ENCODE measurements at regions not wholly inside any gene's neighbourhood (a gene's known extent, or its start where the extent isn't known, plus 50 kb on each side); places are given as distances from the start of the nearest gene placed in this dataset.
A peak's percentile ranks its signal among the peaks of the same experiment; 100 is the strongest.

DNA sequence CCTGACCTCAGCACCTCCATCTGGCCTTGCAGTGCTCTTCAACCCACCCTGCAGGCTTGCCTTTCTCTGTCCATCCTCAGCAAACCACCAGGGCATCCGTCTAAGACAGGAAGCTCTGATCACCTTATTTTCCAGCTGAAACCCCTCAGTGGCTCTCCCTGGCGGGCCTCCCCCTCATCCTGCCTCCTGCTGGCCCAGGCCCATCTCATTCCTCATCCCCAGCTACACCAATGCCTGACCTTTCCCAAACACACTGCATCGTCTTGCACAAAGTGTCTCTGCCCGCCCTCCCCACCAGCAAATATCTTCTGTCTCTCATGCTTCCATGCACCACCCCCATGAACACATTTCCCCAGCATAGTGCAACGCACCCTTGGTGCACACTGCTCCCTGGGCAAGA is 205.0 kb downstream of the TOMM20 start:
- 90% methylated on average over 5 of the region's 5 CpGs for WGBS (ENCODE audit: insufficient coverage)
- no peaks in the 10 kb centered on the region for H3K79me2 ChIP-seq (ENCODE audit: insufficient read depth, low read length)
- no peaks in the 10 kb centered on the region for H3K36me3 ChIP-seq (replicated peaks in 1 of 2; ENCODE audit: control insufficient read depth in 1 of 2, insufficient read depth in 2 of 2, low read length in 2 of 2)
- H4K20me1 ChIP-seq (ENCODE audit: insufficient read depth, low read length): no peaks in the 10 kb centered on the region
- no peaks in the 10 kb centered on the region for H3K27me3 ChIP-seq (ENCODE audit: control insufficient read depth in 2 of 2, insufficient read depth in 2 of 2, low read length in 2 of 2)
- H3K9ac ChIP-seq (ENCODE audit: insufficient read depth, low read length, poor library complexity, severe bottlenecking): no peak overlapping the region
- H3K4me2 ChIP-seq (replicated peaks; ENCODE audit: extremely low read depth, low read length, poor library complexity, severe bottlenecking): no peak overlapping the region
- H3K4me1 ChIP-seq (ENCODE audit: control insufficient read depth in 1 of 2, insufficient read depth in 2 of 2, low read length in 2 of 2): peaks cover 35 to 41% of the 10 kb centered on the region in 2 donors
- DNase-seq: no peak
- peaks cover 7 to 9% of the 10 kb centered on the region in 2 donors for H3K36me3 Mint-ChIP-seq
- TF ChIP-seq, protein P1, sequence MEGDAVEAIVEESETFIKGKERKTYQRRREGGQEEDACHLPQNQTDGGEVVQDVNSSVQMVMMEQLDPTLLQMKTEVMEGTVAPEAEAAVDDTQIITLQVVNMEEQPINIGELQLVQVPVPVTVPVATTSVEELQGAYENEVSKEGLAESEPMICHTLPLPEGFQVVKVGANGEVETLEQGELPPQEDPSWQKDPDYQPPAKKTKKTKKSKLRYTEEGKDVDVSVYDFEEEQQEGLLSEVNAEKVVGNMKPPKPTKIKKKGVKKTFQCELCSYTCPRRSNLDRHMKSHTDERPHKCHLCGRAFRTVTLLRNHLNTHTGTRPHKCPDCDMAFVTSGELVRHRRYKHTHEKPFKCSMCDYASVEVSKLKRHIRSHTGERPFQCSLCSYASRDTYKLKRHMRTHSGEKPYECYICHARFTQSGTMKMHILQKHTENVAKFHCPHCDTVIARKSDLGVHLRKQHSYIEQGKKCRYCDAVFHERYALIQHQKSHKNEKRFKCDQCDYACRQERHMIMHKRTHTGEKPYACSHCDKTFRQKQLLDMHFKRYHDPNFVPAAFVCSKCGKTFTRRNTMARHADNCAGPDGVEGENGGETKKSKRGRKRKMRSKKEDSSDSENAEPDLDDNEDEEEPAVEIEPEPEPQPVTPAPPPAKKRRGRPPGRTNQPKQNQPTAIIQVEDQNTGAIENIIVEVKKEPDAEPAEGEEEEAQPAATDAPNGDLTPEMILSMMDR (IDR thresholded peaks at IDR 0.05): no peak
- H3K4me1 Mint-ChIP-seq: peaks cover 59% of the 10 kb centered on the region
- H3K9me3 ChIP-seq (replicated peaks in 1 of 2; ENCODE audit: control insufficient read depth in 1 of 2, insufficient read depth in 1 of 2, low read length in 2 of 2): peaks cover 0 to 5% of the 10 kb centered on the region in 2 donors
- peaks cover 0 to 7% (median 4%) of the 10 kb centered on the region in 7 donors for H3K9me3 Mint-ChIP-seq
- H2AFZ ChIP-seq (ENCODE audit: insufficient read depth, low read depth, low read length, poor library complexity, severe bottlenecking): no peak overlapping the region
- H3K27ac Mint-ChIP-seq: peak overlapping the region in 3 of 7 donors; percentile 4 to 51 (median 17)
- H3K27ac ChIP-seq (ENCODE audit: low read depth in 1 of 2, low read length in 2 of 2): no peak overlapping the region
- H3K27me3 Mint-ChIP-seq (ENCODE audit: low read depth in 3 of 3): peaks cover 0 to 6% (median 4%) of the 10 kb centered on the region in 3 donors
- no peak overlapping the region for H3K4me3 ChIP-seq (replicated peaks in 1 of 3; ENCODE audit: low read depth in 2 of 3, low read length in 3 of 3)
- no peak overlapping the region for H3K4me3 Mint-ChIP-seq
- intact Hi-C loops (cut with micrococcal nuclease): loop anchor here in 1 of 2 donors (5.0 kb wide), 1 partner anchor 41 kb away; no protein-coding TSS in a partner anchor

DNA sequence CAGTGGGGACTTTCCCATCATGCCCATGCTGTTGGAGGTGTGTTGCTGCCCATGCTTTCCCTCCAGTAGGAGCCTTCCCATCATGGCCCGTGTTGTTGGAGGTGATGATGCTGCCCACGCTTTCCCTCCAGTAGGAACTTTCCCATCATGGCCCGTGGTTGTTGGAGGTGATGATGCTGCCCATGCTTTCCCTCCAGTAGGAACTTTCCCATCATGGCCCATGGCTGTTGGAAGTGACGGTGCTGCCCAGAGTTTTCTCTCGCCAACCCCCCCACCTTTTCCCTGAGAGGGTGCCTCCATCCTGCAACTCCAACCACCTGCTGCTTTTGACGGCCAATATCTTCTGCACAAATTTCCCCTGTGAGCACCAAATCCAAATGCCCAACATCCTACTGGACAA is 205.7 kb downstream of the TOMM20 start:
- Mint-ChIP-seq H3K9me3 (peaks cover 0 to 7% (median 4%) of the 10 kb centered on the region in 7 donors), H3K27ac (peak overlapping the region in 1 of 7 donors; percentile 31), H3K36me3 (peaks cover 7 to 8% of the 10 kb centered on the region in 2 donors), H3K4me3 (no peak overlapping the region), H3K4me1 (peaks cover 62% of the 10 kb centered on the region), H3K27me3 (ENCODE audit: low read depth in 3 of 3) (peaks cover 0 to 6% (median 4%) of the 10 kb centered on the region in 3 donors)
- Histone ChIP-seq H3K4me1 (ENCODE audit: control insufficient read depth in 1 of 2, insufficient read depth in 2 of 2, low read length in 2 of 2) (peaks cover 42 to 44% of the 10 kb centered on the region in 2 donors), H3K27me3 (ENCODE audit: control insufficient read depth in 2 of 2, insufficient read depth in 2 of 2, low read length in 2 of 2) (no peaks in the 10 kb centered on the region), H3K36me3 (replicated peaks in 1 of 2; ENCODE audit: control insufficient read depth in 1 of 2, insufficient read depth in 2 of 2, low read length in 2 of 2) (no peaks in the 10 kb centered on the region), H3K4me2 (replicated peaks; ENCODE audit: extremely low read depth, low read length, poor library complexity, severe bottlenecking) (no peak overlapping the region), H3K9ac (ENCODE audit: insufficient read depth, low read length, poor library complexity, severe bottlenecking) (no peak overlapping the region), H3K27ac (ENCODE audit: low read depth in 1 of 2, low read length in 2 of 2) (no peak overlapping the region), H3K9me3 (replicated peaks in 1 of 2; ENCODE audit: control insufficient read depth in 1 of 2, insufficient read depth in 1 of 2, low read length in 2 of 2) (peaks cover 0 to 5% of the 10 kb centered on the region in 2 donors), H3K79me2 (ENCODE audit: insufficient read depth, low read length) (no peaks in the 10 kb centered on the region), H3K4me3 (replicated peaks in 1 of 3; ENCODE audit: low read depth in 2 of 3, low read length in 3 of 3) (no peak overlapping the region), H2AFZ (ENCODE audit: insufficient read depth, low read depth, low read length, poor library complexity, severe bottlenecking) (no peak overlapping the region), H4K20me1 (ENCODE audit: insufficient read depth, low read length) (no peaks in the 10 kb centered on the region)
- TF ChIP-seq, protein P1 (IDR thresholded peaks at IDR 0.05): no peak
- intact Hi-C loops (cut with micrococcal nuclease): loop anchor here in 1 of 2 donors (5.0 kb wide), 1 partner anchor 41 kb away; no protein-coding TSS in a partner anchor
- no peak for DNase-seq
- 100% methylated on average over 3 of the region's 6 CpGs for WGBS (ENCODE audit: insufficient coverage)

Measured in CD14-positive monocyte (primary cell).